Stimulated activated CD4-positive, alpha-beta T cell treated with anti-CD3 and anti-CD28 coated beads, Interleukin-2, amount 100 ng/mL, for 48 hours (primary cell): ENCODE measurements at regions not wholly inside any gene's neighbourhood (a gene's known extent, or its start where the extent isn't known, plus 50 kb on each side); places are given as distances from the start of the nearest gene placed in this dataset.
"Not testable (repeated sequence)": the region's sequence is repeated elsewhere in the genome, so short reads cannot be mapped to it uniquely, and the experiment has no call there.

Source experiments
- DNase-seq, 2 donors: peaks; one replicate each; pipeline ENCODE4 v3.0.0-alpha.2; 2020

DNA sequence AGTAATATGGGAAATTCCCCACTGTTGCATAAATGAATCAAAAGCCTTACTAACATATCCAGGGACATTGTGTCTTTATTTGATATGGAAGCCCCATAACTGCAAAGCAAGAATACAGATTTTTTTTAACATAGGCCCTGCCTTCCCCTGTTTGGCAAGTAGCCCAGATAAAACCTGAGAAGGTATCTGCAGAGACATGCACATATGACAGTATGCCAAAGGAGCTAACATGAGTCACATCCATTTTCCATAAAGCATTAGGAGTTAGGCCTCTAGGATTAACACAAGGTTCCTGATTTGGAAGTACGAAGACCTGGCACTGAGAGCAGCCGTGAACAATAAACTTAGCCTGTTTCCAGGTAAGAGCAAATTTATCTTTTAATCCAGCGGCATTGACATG is 1505.9 kb downstream of the UQCRFS1 start:
- not testable (repeated sequence) for DNase-seq

GRCh38 chr19:27705896-27706295 is 1507.1 kb downstream of the UQCRFS1 start:
- no peak for DNase-seq

- DNase-seq, result no peak
Measured at GRCh38 chr19:27694361-27695055, 1518.4 kb downstream of the UQCRFS1 start.

DNA sequence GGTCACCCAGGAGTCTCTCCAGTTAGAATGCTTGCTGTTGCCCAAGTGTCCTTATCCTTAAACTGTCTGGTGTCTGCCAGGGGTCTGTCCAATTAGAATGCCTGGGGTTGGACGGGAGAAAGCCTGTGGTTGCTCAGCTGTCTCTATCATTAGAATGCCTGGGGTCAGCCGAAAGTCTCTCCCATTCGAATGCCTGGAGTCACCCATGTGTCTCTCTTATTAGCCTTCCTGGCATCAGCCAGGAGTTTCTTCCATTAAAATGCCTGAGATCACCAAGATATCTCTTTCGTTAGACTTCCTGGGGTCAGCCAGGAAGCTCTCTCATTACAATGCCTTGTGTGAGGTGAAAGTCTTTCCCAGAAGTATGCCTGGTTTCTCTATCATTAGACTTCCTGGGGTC is 1521.0 kb downstream of the UQCRFS1 start:
- no peak for DNase-seq

DNA sequence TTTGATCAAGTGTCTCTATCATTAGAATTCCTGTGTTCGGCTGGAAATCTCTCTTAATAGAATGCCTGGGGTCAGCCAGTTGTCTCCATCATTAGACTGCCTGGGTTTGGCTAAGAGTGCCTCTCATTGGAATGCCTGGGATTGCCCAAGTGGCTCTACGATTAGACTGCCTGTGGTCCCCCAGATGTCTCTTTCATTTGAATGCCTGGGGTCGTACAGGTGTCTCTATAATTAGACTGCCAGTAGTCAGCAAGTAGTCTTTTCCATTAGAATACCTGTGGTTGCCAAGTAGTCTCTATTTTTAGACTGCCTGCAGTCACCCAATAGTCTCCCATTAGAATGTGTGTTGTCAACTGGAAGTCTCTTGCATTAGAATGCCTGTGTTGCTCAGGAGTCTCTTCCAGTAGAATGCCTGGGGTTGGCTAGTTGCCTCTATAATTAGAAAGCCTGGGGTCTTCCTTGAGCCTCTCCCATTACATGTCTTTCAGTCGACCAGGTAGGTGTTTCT is 1523.2 kb downstream of the UQCRFS1 start:
- DNase-seq, result no peak

GRCh38 chr19:27684293-27684692 is 1528.7 kb downstream of the UQCRFS1 start:
- DNase-seq, result no peak

- DNase-seq, result no peak
Measured at GRCh38 chr19:27681972-27682371, 1531.0 kb downstream of the UQCRFS1 start.

- DNase-seq, result no peak
Measured at GRCh38 chr19:27679905-27680304, 1533.0 kb downstream of the UQCRFS1 start.

- no peak for DNase-seq
Measured at GRCh38 chr19:27679399-27679798, 1533.6 kb downstream of the UQCRFS1 start.

GRCh38 chr19:27676877-27677276 is 1536.1 kb downstream of the UQCRFS1 start:
- DNase-seq, result no peak

GRCh38 chr19:27676334-27676733 is 1536.6 kb downstream of the UQCRFS1 start:
- no peak for DNase-seq

- no peak for DNase-seq
Measured at GRCh38 chr19:27675771-27676170, 1537.2 kb downstream of the UQCRFS1 start.

DNA sequence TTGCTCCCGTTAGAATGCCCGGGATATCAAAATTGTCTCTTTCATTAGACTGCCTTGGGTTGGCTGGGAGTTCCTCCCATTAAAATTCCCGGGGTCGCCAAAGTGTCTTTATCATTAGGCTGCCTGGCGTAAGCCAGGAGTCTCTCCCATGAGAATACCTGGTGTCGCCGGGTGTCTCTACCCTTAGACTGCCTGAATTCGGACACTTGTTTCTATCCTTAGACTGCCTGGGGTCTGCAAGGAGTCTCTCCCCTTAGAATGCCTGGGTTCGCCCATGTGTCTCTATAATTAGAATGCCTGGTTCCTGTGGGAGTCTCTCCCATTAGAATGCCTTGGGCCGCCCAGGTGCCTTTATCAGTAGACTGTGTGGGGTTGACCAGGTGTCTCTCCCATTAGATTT is 1538.2 kb downstream of the UQCRFS1 start:
- no peak for DNase-seq

- no peak for DNase-seq
Measured at GRCh38 chr19:27673986-27674385, 1539.0 kb downstream of the UQCRFS1 start.

GRCh38 chr19:27672309-27673047 is 1540.5 kb downstream of the UQCRFS1 start:
- no peak for DNase-seq

DNA sequence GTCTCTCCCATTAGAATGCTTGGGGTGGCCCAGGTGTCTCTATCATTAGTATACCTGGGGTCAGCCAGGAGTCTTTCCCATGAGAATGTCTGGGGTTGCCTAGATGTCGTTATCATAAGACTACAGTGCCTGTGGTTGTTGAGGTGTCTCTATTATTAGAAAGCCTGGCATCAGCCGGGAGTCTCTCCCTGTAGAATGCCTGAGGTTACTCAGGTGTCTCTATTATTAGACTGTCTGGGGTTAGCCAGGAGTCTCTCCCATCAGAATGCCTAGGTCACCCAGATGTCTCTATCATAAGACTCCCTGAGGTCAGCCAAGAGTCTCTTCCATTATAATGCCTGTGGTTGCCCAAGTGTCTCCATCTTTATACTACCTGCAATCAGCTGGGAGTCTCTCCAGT is 1541.1 kb downstream of the UQCRFS1 start:
- no peak for DNase-seq

DNA sequence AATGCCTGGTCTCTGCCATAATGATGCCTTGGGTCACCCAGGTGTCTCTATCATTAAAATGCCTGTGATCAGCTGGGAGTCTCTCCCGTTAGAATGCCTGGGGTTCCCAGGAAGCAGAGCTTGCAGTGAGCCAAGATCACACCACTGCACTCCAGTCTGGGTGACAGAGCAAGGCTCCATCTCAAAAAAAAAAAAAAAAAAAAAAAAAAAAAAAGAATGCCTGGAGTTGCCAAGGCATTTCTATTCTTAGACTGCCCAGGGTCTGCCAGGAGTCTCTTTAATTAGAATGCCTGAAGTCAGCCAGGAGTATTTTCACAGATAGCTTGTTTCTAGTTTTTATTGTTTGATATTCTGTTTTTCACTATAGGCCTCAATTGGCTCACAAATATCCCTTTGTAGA is 1552.5 kb downstream of the UQCRFS1 start:
- DNase-seq, result no peak

DNA sequence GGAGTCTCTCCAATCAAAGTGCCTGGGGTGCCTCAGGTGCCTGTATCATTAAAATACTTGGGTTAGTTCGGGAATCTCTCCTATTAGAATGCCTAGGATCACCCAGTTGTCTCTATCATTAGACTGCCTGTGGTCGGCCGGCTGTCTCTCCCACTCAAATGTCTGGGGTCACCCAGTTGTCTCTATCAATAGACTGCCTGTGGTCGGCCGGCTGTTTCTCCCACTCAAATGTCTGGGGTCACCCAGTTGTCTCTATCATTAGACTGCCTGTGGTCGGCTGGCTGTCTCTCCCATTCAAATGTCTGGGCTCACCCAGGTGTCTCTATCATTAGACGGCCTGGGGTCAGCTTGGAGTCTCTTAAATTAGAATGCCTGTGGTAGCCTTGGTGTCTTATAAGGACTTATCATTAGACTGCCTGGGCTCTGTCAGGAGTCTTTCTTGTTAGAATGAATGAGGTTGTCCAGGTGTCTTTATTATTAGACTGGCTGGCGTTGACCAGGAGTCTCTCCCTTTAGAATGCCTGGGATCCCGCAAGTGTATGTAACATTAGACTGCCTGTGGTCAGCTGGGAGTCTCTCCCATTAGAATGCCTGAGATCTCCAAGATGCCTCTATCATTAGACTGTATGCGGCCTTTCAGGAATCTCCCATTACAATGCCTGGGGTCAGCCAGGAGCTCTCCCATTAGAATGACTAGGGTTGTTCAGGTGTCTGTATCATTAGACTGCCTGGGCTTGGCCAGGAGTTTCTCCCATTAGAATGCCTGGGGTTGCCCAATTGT is 1555.5 kb downstream of the UQCRFS1 start:
- no peak for DNase-seq

- no peak for DNase-seq
Measured at GRCh38 chr19:27654266-27654990, 1558.5 kb downstream of the UQCRFS1 start.

DNA sequence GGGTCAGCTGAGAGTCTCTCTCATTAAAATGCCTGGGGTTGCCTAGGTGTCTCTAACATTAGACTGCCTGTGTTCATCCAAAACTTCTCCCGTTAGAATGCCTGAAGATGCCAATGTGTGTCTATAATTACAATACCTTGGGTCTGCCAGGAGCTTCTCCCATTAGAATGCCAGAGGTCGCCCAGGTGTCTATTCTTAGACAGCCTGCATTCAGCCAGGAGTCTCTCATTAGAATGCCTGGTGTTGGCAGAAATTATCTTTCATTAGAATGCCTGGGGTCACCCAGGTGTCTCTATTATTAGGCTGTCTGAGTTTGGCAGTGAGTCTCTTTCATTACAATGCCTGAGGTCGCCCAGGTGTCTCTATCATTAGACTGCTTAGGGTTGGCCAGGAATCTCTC is 1560.2 kb downstream of the UQCRFS1 start:
- DNase-seq, result no peak

DNA sequence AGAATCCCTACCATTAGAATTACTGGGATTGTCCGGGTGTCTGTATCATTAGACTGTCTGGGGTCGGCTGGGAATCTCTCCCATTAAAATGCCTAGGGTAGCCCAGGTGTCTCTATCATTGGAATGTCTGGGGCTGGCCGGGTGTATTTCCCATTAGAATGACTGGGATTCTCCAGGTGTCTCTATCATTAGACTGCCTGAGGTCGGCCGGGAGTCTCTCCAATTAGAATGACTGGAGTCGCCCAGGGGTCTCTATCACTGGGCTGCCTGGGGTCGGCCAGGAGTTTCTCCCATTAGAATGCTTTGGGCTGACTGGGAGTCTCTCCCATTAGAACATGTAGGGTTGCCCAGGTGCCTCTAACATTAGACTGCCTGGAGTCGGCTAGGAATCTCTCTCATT is 1560.7 kb downstream of the UQCRFS1 start:
- no peak for DNase-seq

GRCh38 chr19:27647423-27647822 is 1565.5 kb downstream of the UQCRFS1 start:
- no peak for DNase-seq

DNA sequence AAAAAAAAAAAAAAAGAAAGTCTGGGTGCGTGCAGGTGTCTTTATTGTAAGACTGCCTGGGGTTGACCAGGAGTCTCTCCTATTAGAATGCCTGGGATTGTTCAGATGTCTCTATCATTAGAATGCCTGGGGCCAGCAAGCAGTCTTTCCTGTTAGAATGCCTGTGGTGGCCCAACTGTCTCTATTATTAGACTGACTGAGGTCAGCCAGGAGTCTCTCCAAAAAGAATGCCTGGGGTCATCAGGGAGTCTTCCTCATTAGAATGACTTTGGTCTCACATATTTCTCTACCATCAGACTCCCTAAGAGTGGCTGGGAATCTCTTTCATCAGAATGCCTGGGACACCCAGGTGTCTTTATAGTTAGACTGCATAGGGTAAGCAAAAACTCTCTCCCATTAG is 1577.5 kb downstream of the UQCRFS1 start:
- no peak for DNase-seq
